Activated CD8-positive, alpha-beta memory T cell treated with anti-CD3 and anti-CD28 coated beads, Interleukin-2, amount 50 U/mL, for 48 hours (primary cell): ENCODE measurements at regions not wholly inside any gene's neighbourhood (a gene's known extent, or its start where the extent isn't known, plus 50 kb on each side); places are given as distances from the start of the nearest gene placed in this dataset.

Experiments
- DNase-seq: peaks from one replicate; pipeline ENCODE4 v3.0.0-alpha.2; 2020

DNA sequence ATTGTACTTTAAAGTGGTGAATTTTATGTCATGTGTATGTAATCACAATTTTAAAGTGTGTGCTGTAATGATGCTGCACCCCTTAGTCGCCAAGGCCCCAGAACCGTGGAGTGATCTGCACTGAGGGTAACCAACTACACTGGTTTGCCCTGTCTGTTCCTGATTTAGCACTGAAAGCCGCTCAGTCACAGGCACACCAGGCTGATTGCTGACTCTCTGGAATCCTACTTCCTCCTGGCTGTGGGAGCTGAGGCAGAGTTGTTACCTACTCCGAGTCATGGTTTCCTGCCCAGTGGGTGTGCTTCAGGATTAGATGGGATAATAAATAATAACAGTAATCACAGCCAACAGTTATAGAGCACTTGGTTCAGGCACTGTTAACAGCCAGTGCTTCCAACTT lies 645.4 kb downstream of the BCOR start:
- no peak for DNase-seq

- no peak for DNase-seq
Measured at GRCh38 chrX:39453889-39454621, 643.7 kb downstream of the BCOR start.

- no peak for DNase-seq
Measured at GRCh38 chrX:39456894-39457604, 640.7 kb downstream of the BCOR start.

DNA sequence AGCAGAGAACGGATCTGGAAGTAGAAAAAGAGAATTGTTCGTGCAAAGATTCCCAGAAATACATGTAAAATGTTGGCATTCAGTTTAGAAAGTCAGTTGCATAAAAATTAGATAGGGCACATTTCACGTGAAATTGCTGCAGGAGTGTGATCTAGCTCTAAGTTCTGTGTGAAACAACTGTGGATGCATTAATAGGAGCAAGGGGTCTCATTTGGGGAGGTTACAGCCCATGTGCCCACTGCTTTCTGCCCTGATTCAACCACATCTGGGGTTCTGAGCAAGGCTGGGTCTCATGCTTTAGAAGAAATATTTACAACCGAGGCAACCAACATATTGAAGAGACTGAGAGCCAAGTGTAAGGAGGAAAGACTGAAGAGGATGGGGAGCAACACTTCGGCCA lies 639.0 kb downstream of the BCOR start:
- DNase-seq, result no peak

- no peak for DNase-seq
Measured at GRCh38 chrX:39459204-39459603, 638.6 kb downstream of the BCOR start.

DNA sequence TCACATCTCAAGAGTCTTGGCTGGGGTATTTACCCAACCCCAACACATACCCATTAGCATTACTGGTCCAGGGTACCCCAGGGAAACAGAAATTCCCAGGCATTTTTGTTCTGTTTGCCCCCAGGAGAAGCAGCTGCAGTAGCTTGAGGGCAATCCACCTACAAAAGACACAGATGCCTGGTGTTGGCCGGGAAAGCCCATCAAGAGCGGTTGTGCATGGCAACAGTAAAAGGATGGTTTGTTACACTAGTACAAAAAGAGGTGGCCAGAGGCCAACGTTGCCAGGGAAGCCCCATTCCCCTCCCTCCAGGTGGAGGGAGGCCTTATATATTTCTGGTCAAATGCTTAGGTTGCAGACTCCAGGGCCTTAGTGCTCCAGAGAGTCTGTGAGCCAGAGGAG lies 637.8 kb downstream of the BCOR start:
- no peak for DNase-seq

- no peak for DNase-seq
Measured at GRCh38 chrX:39460499-39460898, 637.3 kb downstream of the BCOR start.

GRCh38 chrX:39462835-39463234 lies 634.9 kb downstream of the BCOR start:
- no peak for DNase-seq

- no peak for DNase-seq
Measured at GRCh38 chrX:39464253-39464652, 633.5 kb downstream of the BCOR start.

GRCh38 chrX:39465467-39465866 lies 632.3 kb downstream of the BCOR start:
- no peak for DNase-seq

GRCh38 chrX:39465906-39466305 lies 631.9 kb downstream of the BCOR start:
- no peak for DNase-seq

GRCh38 chrX:39469126-39469525 lies 628.6 kb downstream of the BCOR start:
- no peak for DNase-seq

- no peak for DNase-seq
Measured at GRCh38 chrX:39470588-39471407, 627.0 kb downstream of the BCOR start.

GRCh38 chrX:39472161-39472560 lies 625.6 kb downstream of the BCOR start:
- DNase-seq, result no peak

GRCh38 chrX:39473812-39474211 lies 623.9 kb downstream of the BCOR start:
- no peak for DNase-seq

DNA sequence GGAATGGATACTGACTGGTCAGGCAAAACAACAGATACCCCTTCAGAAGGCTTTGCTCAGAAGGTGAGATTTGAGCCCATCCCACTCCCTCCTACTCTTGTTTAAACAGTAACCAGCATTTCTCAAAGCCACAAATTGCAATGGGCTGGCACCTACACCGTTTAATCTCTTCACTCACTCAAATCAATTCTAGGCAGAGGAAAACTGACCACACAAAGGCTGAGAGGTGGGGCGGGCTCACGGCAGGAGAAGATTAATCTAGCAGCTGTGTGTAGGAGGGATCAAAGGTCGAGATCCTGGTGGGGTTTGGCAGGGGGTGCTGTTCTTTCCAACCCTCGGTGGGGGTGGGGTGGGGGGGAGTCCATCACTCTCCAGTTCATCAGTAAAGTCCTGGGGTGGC lies 622.4 kb downstream of the BCOR start:
- DNase-seq, result no peak

GRCh38 chrX:39476604-39477021 lies 621.1 kb downstream of the BCOR start:
- no peak for DNase-seq

DNA sequence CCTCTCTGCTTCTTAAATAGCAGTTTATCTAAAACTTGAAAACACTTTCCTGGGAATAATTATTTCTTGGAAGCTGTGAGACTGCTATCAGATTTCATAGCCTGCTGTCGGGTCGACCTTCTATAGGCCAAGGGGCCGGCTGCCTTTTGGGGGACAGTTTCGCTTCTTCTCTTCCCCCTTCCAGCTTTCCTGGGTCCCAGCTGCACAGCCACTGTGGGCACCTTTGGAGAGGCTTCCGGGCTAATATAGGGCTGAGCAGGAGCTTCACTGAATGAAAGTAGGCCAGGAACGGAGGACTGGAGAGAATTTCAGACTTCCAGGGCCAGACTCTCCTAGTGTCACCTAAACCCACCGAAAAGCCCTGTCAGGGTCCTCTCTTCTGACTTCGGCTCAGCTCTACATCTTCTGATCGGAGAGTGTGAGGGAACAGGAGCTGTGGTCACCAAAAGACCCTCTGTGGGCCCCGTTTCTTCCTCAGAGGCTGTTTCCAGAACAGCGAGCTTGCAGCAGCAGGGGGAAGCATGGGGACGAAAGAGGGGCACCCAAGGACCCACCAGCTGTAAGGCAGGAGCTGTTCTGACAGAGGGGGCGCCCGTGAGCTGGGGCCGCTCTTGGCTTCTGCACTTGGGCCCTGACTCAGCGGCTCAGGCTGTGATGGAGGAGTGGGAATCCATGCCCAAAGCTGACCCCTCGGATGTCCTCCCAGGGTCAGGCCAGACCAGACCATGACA lies 620.6 kb downstream of the BCOR start:
- DNase-seq, result peak; percentile 59

DNA sequence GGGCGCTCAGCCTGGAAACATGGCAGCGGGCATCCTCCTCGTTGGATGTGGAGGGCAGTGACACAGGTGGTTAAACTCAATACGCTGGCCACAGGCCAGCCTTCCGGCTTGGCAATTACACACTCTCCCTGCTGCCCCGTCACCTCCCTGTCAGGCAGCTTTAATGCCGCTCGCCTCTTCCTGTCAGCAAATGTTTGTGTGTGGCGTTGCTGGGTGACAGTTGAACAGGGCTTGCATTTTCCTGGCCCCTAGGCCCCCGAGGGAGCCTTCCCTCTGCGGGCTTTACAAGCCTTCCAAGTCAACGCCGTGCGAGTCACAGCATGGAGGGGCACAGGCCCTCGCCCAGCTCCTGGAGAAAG lies 620.0 kb downstream of the BCOR start:
- no peak for DNase-seq

- DNase-seq, result no peak
Measured at GRCh38 chrX:39479856-39480255, 617.9 kb downstream of the BCOR start.

GRCh38 chrX:39480963-39481362 lies 616.8 kb downstream of the BCOR start:
- no peak for DNase-seq

- DNase-seq, result no peak
Measured at GRCh38 chrX:39481621-39482020, 616.1 kb downstream of the BCOR start.
